ENCODE measurements at regions not wholly inside any gene's neighbourhood (a gene's known extent, or its start where the extent isn't known, plus 50 kb on each side); places are given as distances from the start of the nearest gene placed in this dataset.

- Mint-ChIP-seq H3K36me3 (ENCODE audit: low read depth) (no peaks in the 10 kb centered on the region), H3K4me3 (no peak overlapping the region), H3K27ac (no peak overlapping the region), H3K27me3 (ENCODE audit: insufficient read depth) (peaks cover 6% of the 10 kb centered on the region), H3K4me1 (ENCODE audit: low read depth) (no peaks in the 10 kb centered on the region), H3K9me3 (peaks cover 3% of the 10 kb centered on the region; the same call in 1 of the 2 replicates)
- no peak for DNase-seq
- TF ChIP-seq CTCF (IDR thresholded peaks at IDR 0.05) = no peak
Measured at GRCh38 chr2:236977852-236978398, 107.8 kb upstream of the COPS8 start.

- Mint-ChIP-seq H3K27ac (no peak overlapping the region), H3K4me3 (no peak overlapping the region), H3K36me3 (ENCODE audit: low read depth) (no peaks in the 10 kb centered on the region), H3K9me3 (peaks cover 3% of the 10 kb centered on the region; the same call in 1 of the 2 replicates), H3K4me1 (ENCODE audit: low read depth) (no peaks in the 10 kb centered on the region), H3K27me3 (ENCODE audit: insufficient read depth) (peaks cover 6% of the 10 kb centered on the region; the same call in 1 of the 2 replicates)
- no peak for TF ChIP-seq CTCF (IDR thresholded peaks at IDR 0.05)
- DNase-seq = no peak
Measured at GRCh38 chr2:236979664-236980063, 106.0 kb upstream of the COPS8 start.

GRCh38 chr2:236980961-236981360 is 104.7 kb upstream of the COPS8 start:
- no peak for DNase-seq
- no peak overlapping the region for H3K27ac Mint-ChIP-seq
- H3K4me1 Mint-ChIP-seq (ENCODE audit: low read depth) = no peaks in the 10 kb centered on the region
- peaks cover 3% of the 10 kb centered on the region; the same call in 1 of the 2 replicates for H3K9me3 Mint-ChIP-seq
- H3K27me3 Mint-ChIP-seq (ENCODE audit: insufficient read depth) = peaks cover 1% of the 10 kb centered on the region; the same call in 1 of the 2 replicates
- H3K4me3 Mint-ChIP-seq = no peak overlapping the region
- no peak for TF ChIP-seq CTCF (IDR thresholded peaks at IDR 0.05)
- no peaks in the 10 kb centered on the region for H3K36me3 Mint-ChIP-seq (ENCODE audit: low read depth)

- DNase-seq = no peak
- Mint-ChIP-seq H3K27ac (no peak overlapping the region), H3K9me3 (peaks cover 3% of the 10 kb centered on the region; the same call in 1 of the 2 replicates), H3K27me3 (ENCODE audit: insufficient read depth) (peaks cover 1% of the 10 kb centered on the region; the same call in 1 of the 2 replicates), H3K4me1 (ENCODE audit: low read depth) (no peaks in the 10 kb centered on the region), H3K36me3 (ENCODE audit: low read depth) (no peaks in the 10 kb centered on the region), H3K4me3 (no peak overlapping the region)
- no peak for TF ChIP-seq CTCF (IDR thresholded peaks at IDR 0.05)
Measured at GRCh38 chr2:236981701-236982485, 103.8 kb upstream of the COPS8 start.

- TF ChIP-seq CTCF (IDR thresholded peaks at IDR 0.05) = no peak
- Mint-ChIP-seq H3K4me3 (no peak overlapping the region), H3K27me3 (ENCODE audit: insufficient read depth) (peaks cover 1% of the 10 kb centered on the region; the same call in 1 of the 2 replicates), H3K36me3 (ENCODE audit: low read depth) (no peaks in the 10 kb centered on the region), H3K9me3 (peaks cover 3% of the 10 kb centered on the region; the same call in 1 of the 2 replicates), H3K27ac (no peak overlapping the region), H3K4me1 (ENCODE audit: low read depth) (no peaks in the 10 kb centered on the region)
- no peak for DNase-seq
Measured at GRCh38 chr2:236982693-236983455, 102.8 kb upstream of the COPS8 start.

Measured in HFFc6 (cell line).